B cell (primary cell): ENCODE measurements at regions not wholly inside any gene's neighbourhood (a gene's known extent, or its start where the extent isn't known, plus 50 kb on each side); places are given as distances from the start of the nearest gene placed in this dataset.

ENCODE experiments used
- ATAC-seq: fragments of 200-7000 bp; cut with Tn5 transposase; one replicate; pipeline ENCODE4 v1.10.0; 2021; ENCODE audit warnings: low read depth, mild to moderate bottlenecking, moderate number of reproducible peaks, moderate library complexity
- CTCF ChIA-PET: fragments of 350-600 bp; sonication (Branson Sonifier 250); formaldehyde crosslinking; loops from one replicate; lab custom pipeline; 2021; ENCODE audit warnings: antibody characterized with exemption, inconsistent platforms; lab: Charles Lee
- POLR2A ChIA-PET: fragments of 350-600 bp; sonication (Branson Sonifier 250); formaldehyde crosslinking; loops from one replicate; lab custom pipeline; 2021; ENCODE audit warnings: antibody characterized with exemption; lab: Charles Lee
- DNase-seq: peaks from one replicate; pipeline ENCODE4 v3.0.0; 2013
- H2AFZ ChIP-seq: 2 replicates; pipeline ENCODE4 v1.6.1; 2012; ENCODE audit warnings: mild to moderate bottlenecking, low read depth, low read length; ENCODE audit not compliant: insufficient read depth, poor library complexity, severe bottlenecking
- H3K27ac ChIP-seq, 2 donors: 1 replicate in 1 of 2; 2 replicates in 1 of 2; pipeline ENCODE4 v1.5.1; 2012 to 2013; ENCODE audit warnings: low read length in 2 of 2, mild to moderate bottlenecking in 2 of 2, moderate library complexity in 1 of 2
- H3K27me3 ChIP-seq, 4 experiments: fragments of 200-600 bp in 1 of 4; sonication (generic) in 1 of 4; replicated peaks in 1 of 4; 1 replicate in 2 of 4; 2 replicates in 2 of 4; pipeline versions ENCODE4 v1.6.1 to v1.7.0; 2013 to 2016; ENCODE audit warnings: low read length in 3 of 4, mild to moderate bottlenecking in 2 of 4, mixed read lengths in 1 of 4, moderate library complexity in 1 of 4; ENCODE audit not compliant: insufficient read depth in 4 of 4, control insufficient read depth in 3 of 4; ENCODE audit errors: control extremely low read depth in 1 of 4
- H3K36me3 ChIP-seq, 2 experiments: replicated peaks in 1 of 2; 1 replicate in 1 of 2; 2 replicates in 1 of 2; pipeline versions ENCODE4 v1.6.1 to v1.7.1; 2013; ENCODE audit warnings: low read length in 1 of 2; ENCODE audit not compliant: insufficient read depth in 2 of 2, control insufficient read depth in 1 of 2; ENCODE audit errors: control extremely low read depth in 1 of 2, extremely low read depth in 1 of 2
- H3K4me1 ChIP-seq, 2 donors: fragments of 200-600 bp in 1 of 2; sonication (generic) in 1 of 2; 1 replicate in 1 of 2; 2 replicates in 1 of 2; pipeline versions ENCODE4 v1.5.1 to v1.6.1; 2013 to 2017; ENCODE audit warnings: low read length in 2 of 2; ENCODE audit not compliant: control insufficient read depth in 2 of 2, insufficient read depth in 2 of 2
- H3K4me2 ChIP-seq: replicated peaks from 2 replicates; pipeline ENCODE3; 2012; ENCODE audit warnings: mild to moderate bottlenecking, low read depth, low read length; ENCODE audit not compliant: poor library complexity, severe bottlenecking
- H3K4me3 ChIP-seq, 5 experiments: fragments of 200-600 bp in 1 of 5; sonication (generic) in 1 of 5; 1 replicate in 3 of 5; 2 replicates in 2 of 5; pipeline versions ENCODE4 v1.5.1 to v1.7.0; 2011 to 2016; ENCODE audit warnings: low read length in 4 of 5, mild to moderate bottlenecking in 4 of 5, low read depth in 2 of 5, control low read depth in 1 of 5, moderate library complexity in 1 of 5; ENCODE audit not compliant: insufficient read depth in 1 of 5; ENCODE audit errors: control extremely low read depth in 1 of 5, extremely low read depth in 1 of 5
- H3K79me2 ChIP-seq: fragments of 200-600 bp; sonication (generic); one replicate; pipeline ENCODE4 v1.6.0; 2016; ENCODE audit warnings: low read length; ENCODE audit not compliant: control insufficient read depth, insufficient read depth
- H3K9ac ChIP-seq: fragments of 200-600 bp; sonication (generic); 2 replicates; pipeline ENCODE4 v1.6.1; 2017; ENCODE audit warnings: mild to moderate bottlenecking, low read length, moderate library complexity
- H3K9me3 ChIP-seq, 3 donors: one replicate each; pipeline versions ENCODE4 v1.6.1 to v1.7.1; 2013; ENCODE audit warnings: low read length in 2 of 3; ENCODE audit not compliant: control insufficient read depth in 2 of 3, insufficient read depth in 1 of 3; ENCODE audit errors: control extremely low read depth in 1 of 3
- H4K20me1 ChIP-seq: 2 replicates; pipeline ENCODE4 v1.6.0; 2012; ENCODE audit warnings: mild to moderate bottlenecking, low read length; ENCODE audit not compliant: insufficient read depth, control insufficient read depth, poor library complexity, severe bottlenecking
- H3K27ac Mint-ChIP-seq: one replicate; pipeline ENCODE4 v1.8.0; 2021; ENCODE audit warnings: mixed read lengths
- H3K27me3 Mint-ChIP-seq: one replicate; pipeline ENCODE4 v1.8.0; 2021; ENCODE audit warnings: mixed read lengths
- H3K4me1 Mint-ChIP-seq: one replicate; pipeline ENCODE4 v1.8.0; 2021; ENCODE audit warnings: mixed read lengths
- H3K4me3 Mint-ChIP-seq: one replicate; pipeline ENCODE4 v1.8.0; 2021; ENCODE audit warnings: mixed read lengths
- H3K9me3 Mint-ChIP-seq: one replicate; pipeline ENCODE4 v1.8.0; 2022; ENCODE audit warnings: mixed read lengths; ENCODE audit not compliant: insufficient read depth
- CTCF ChIP-seq: fragments of 200-600 bp; IDR thresholded peaks from one replicate; pipeline ENCODE4 v1.8.0; 2022; ENCODE audit warnings: antibody characterized with exemption, mild to moderate bottlenecking
- EZH2 ChIP-seq: IDR thresholded peaks from 2 replicates; pipeline ENCODE4 v1.6.1; 2012; ENCODE audit warnings: borderline replicate concordance, low read depth, mild to moderate bottlenecking, moderate library complexity, low read length; ENCODE audit not compliant: insufficient read depth, poor library complexity, severe bottlenecking
- WGBS: methylation state at CpG from one replicate; pipeline ENCODE4 v1.1.5; 2013; ENCODE audit warnings: missing lambda C conversion rate; ENCODE audit not compliant: insufficient coverage; 5-methylcytosine and 5-hydroxymethylcytosine counted together
- intact Hi-C: fragments of 100-400 bp; cut with micrococcal nuclease; formaldehyde crosslinking; loops from one replicate; pipeline ENCODE4 v1.10.0; 2022

GRCh38 chr2:54042341-54042740, 71.5 kb upstream of the PSME4 start:
- H3K79me2 ChIP-seq = no peaks in the 10 kb centered on the region
- Mint-ChIP-seq H3K9me3 (peaks cover 4% of the 10 kb centered on the region), H3K27ac (no peak overlapping the region), H3K27me3 (no peaks in the 10 kb centered on the region), H3K4me3 (no peak overlapping the region), H3K4me1 (no peaks in the 10 kb centered on the region)
- H2AFZ ChIP-seq = no peak overlapping the region
- ChIA-PET CTCF (interaction anchor here (1.2 to 1.6 kb wide), 2 partner anchors 10 to 65 kb away, joined by 3 to 4 read pairs; no protein-coding TSS in a partner anchor), POLR2A (no interaction called here)
- no peak overlapping the region for H3K9ac ChIP-seq
- intact Hi-C loops = no loop called here
- H3K27ac ChIP-seq = no peak overlapping the region
- H3K36me3 ChIP-seq = peaks cover 0 to 2% of the 10 kb centered on the region in 2 experiments
- 100% methylated on average over 1 of the region's 2 CpGs for WGBS
- H3K27me3 ChIP-seq = no peaks in the 10 kb centered on the region
- H4K20me1 ChIP-seq = no peaks in the 10 kb centered on the region
- H3K4me1 ChIP-seq = no peaks in the 10 kb centered on the region
- H3K4me2 ChIP-seq = no peak overlapping the region
- no peak for ATAC-seq
- no peak for TF ChIP-seq EZH2
- TF ChIP-seq CTCF = no peak
- H3K4me3 ChIP-seq = no peak overlapping the region
- H3K9me3 ChIP-seq = peaks cover 0 to 9% (median 4%) of the 10 kb centered on the region in 3 donors
- no peak for DNase-seq

GRCh38 chr2:54041135-54041534, 70.3 kb upstream of the PSME4 start:
- Mint-ChIP-seq H3K4me1 (no peaks in the 10 kb centered on the region), H3K27me3 (no peaks in the 10 kb centered on the region), H3K27ac (no peak overlapping the region), H3K9me3 (peaks cover 4% of the 10 kb centered on the region), H3K4me3 (no peak overlapping the region)
- H2AFZ ChIP-seq = no peak overlapping the region
- H3K27me3 ChIP-seq = no peaks in the 10 kb centered on the region
- H3K4me2 ChIP-seq = no peak overlapping the region
- intact Hi-C loops = no loop called here
- H3K4me1 ChIP-seq = no peaks in the 10 kb centered on the region
- ATAC-seq (no peak), DNase-seq (no peak)
- no peak overlapping the region for H3K4me3 ChIP-seq
- peaks cover 0 to 9% (median 4%) of the 10 kb centered on the region in 3 donors for H3K9me3 ChIP-seq
- CTCF ChIA-PET = interaction anchor here (1.6 kb wide), 1 partner anchor 66 kb away, joined by 4 read pairs; no protein-coding TSS in a partner anchor
- no peak overlapping the region for H3K9ac ChIP-seq
- POLR2A ChIA-PET = no interaction called here
- H3K79me2 ChIP-seq = no peaks in the 10 kb centered on the region
- 97% methylated on average over 4 of the region's 4 CpGs for WGBS
- TF ChIP-seq EZH2 (no peak), CTCF (no peak)
- H3K27ac ChIP-seq = no peak overlapping the region
- H4K20me1 ChIP-seq = no peaks in the 10 kb centered on the region
- H3K36me3 ChIP-seq = no peaks in the 10 kb centered on the region
